COLO668 (cell line): ENCODE measurements at regions not wholly inside any gene's neighbourhood (a gene's known extent, or its start where the extent isn't known, plus 50 kb on each side); places are given as distances from the start of the nearest gene placed in this dataset.

Source experiments
- DNase-seq: peaks from one replicate; lab custom pipeline; 2025; ENCODE audit not compliant: unreplicated experiment; lab: John Stamatoyannopoulos, UW

GRCh38 chr1:193516755-193517388, 330.5 kb upstream of the B3GALT2 start:
- no peak for DNase-seq

- DNase-seq: no peak
Measured at GRCh38 chr1:193514397-193514796, 328.0 kb upstream of the B3GALT2 start.

GRCh38 chr1:193513032-193513431, 326.6 kb upstream of the B3GALT2 start:
- no peak for DNase-seq

GRCh38 chr1:193504920-193505319, 318.5 kb upstream of the B3GALT2 start:
- DNase-seq: no peak

GRCh38 chr1:193498088-193498655, 311.8 kb upstream of the B3GALT2 start:
- DNase-seq: no peak

DNA sequence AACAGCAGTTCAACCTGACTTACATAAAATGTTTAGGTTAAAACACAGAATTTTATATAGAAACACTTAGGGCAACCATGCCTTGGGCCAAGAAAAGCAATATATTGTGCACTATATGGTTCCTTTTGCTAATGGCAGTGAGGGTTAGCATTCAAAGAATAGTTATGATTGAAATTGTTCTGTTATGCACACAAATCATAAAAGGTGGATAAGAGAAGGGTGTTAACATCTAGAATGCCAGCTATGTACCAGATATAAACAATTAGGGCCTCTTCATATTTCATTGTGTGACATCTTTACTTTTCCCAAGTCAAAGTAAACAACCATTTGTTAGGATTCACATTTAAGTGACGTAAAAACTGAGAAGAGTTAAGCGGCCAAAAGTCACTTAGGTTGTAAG, 308.0 kb upstream of the B3GALT2 start:
- DNase-seq: no peak

GRCh38 chr1:193489191-193489590, 302.8 kb upstream of the B3GALT2 start:
- DNase-seq: no peak

DNA sequence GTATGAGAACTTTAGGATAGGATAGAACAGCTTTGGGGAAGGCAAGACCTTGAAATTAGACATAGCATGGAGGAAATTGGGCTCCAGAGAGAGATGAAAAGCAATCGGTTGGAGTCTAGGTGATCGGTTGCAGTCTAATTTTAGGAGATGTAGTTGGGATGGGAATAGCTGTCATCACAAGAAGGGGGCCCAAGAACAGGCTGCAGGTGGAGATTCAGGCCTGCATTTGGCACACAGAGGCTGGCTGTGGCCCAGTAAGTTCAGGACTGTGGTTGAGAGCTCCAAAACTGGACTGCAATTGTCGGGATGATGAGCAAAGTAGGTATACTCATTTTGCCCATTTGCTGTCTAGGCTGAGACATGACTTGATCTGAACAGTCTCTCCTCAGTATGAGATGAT, 301.3 kb upstream of the B3GALT2 start:
- no peak for DNase-seq

DNA sequence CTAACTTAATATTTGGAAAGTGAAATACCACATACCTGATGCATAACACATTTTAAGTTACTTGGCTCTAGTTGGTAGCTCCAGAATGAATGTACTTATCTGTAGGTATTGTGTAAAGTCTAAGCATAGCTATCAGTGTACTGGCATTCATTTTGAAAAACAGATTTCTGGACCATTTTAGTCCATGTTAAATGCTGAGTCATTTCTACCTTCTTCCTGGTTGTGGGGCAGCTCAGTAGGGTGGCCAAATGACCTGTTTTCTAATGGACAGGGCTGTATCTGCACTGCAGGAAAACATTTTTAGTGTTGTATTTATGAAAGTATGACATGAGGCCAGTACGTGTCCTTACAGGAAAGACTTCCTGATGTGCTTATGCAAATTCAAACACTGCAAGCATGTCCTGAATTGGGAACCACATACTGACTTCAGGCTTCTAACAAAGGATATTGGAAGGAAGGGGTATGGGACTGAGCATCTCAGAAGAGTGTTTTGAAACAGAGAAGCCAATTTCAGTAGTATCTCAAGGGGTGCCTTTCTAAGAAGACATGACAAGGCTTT, 300.3 kb upstream of the B3GALT2 start:
- DNase-seq: no peak

DNA sequence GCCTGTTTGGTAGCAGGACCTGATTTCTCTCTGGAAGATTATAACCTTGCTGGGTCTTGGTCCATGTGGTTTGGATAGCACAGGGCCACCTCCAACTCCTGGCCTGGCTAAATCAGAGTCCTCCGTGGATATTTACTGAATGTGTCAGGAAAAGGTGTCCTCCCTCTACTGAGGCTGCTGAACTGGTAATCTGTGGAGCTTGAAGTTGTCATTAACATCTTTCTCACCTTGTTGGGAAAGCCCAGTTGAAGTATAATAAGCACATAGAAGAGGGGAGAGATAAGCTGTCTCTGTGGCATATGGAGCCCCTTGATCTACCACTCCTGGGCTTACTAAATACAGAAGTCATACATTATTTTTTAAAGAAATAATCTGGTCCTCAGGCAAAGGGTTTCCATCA, 294.3 kb upstream of the B3GALT2 start:
- DNase-seq: no peak

DNA sequence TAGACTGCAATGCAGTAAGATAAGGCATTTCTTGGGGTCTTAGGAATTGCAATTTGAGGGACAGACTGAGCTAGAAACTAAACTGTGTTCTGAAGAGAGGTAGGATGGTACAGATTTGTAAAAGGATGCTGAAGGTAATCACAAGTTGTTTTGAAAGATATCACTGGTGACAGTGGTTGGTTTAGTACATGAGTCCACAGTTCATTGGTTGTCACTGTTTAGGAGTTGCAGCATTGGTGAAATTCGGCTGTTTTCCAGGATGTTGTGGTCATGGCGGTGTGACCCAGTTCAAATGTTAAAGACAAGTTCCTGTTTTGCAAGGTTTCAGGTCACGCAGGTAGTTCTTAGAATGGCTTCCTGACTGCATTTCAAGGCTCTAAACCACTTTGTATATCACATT, 292.8 kb upstream of the B3GALT2 start:
- no peak for DNase-seq

- no peak for DNase-seq
Measured at GRCh38 chr1:193476748-193477147, 290.3 kb upstream of the B3GALT2 start.

- DNase-seq: no peak
Measured at GRCh38 chr1:193473932-193474331, 287.5 kb upstream of the B3GALT2 start.

GRCh38 chr1:193472838-193473398, 286.5 kb upstream of the B3GALT2 start:
- no peak for DNase-seq

DNA sequence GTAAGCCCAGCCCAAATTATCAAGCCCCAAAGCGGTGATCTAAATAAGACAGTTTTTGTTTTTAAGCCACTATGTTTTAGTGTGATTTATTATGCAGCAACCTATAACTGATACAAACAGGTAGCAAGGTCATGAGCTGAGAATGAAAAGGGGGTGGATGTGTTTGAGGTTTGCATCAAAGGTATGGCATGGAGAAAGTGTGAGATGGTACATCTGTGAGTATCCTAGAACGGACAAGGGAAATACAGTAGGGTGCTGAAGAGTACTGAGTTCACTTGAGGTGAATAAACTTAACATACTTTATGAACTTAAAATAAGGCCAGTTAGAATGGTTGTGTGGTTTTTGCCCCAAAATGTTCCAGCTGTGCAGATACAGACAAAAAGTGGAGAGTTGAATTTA, 286.0 kb upstream of the B3GALT2 start:
- DNase-seq: no peak

- DNase-seq: no peak
Measured at GRCh38 chr1:193471981-193472380, 285.6 kb upstream of the B3GALT2 start.

DNA sequence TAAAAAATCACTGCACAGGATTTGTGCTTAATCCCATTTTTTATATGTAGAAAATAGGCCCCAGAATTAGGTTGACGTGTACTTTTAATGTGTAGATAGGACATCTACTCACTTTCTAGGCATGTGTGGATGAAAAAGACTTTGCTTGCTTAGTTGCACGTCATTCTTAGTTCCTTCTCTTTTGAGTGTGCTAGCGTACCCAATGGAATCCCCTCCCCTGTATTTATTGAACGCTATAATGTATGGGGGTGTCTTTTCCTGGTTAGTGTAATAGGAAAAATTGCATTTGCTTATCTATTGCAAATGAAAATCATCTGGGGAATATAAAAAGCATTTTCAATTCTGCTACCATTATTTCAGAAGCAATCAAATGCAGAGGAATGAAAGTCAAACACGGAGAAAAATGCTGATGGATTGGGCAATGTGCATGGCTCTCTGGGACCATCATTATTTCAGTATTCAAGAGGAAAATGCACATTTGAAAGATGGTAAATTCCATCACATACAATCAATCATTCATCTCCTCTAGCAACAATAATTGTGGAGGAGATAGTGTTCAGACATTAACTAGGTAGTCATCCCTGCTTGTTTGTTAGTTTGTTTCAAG, 277.0 kb upstream of the B3GALT2 start:
- no peak for DNase-seq

GRCh38 chr1:193462629-193463320, 276.4 kb upstream of the B3GALT2 start:
- DNase-seq: no peak

DNA sequence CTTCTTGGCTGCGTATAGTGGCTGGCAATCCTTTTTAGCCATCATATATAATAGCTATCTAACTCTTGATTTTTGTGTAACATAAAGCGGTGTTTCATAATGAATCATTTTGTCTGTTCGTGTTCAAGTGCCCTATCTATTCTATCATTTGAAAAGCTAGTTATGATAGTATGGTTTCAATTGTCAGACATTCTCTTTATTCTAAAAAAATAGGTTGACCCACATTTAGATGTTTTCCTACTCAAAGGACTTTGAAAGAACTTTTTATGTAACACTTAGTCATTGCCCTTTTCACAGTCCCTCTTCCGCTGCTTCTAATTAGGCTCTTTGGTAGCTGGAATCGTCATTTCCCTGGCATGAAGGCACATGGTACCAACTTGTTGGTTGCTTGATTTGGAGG, 272.2 kb upstream of the B3GALT2 start:
- DNase-seq: no peak

DNA sequence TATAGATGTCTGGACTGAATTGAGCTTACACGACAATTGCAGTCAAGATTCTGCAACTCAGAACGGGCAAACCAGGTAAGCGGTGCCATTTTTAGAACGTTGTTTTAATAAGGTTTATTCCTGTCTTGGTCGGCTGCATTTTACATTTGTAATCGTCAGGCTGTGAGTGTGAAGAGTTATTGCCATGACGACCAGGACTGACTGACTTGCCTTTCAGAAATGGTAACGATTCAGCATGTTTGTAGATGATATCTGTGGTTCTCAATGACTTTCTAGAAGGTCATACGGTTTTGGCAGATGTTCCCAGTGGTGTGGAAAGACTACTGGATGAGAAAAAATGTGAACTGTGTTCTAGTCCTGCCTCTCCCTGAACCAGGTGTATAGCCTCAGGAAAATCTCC, 271.3 kb upstream of the B3GALT2 start:
- DNase-seq: no peak

DNA sequence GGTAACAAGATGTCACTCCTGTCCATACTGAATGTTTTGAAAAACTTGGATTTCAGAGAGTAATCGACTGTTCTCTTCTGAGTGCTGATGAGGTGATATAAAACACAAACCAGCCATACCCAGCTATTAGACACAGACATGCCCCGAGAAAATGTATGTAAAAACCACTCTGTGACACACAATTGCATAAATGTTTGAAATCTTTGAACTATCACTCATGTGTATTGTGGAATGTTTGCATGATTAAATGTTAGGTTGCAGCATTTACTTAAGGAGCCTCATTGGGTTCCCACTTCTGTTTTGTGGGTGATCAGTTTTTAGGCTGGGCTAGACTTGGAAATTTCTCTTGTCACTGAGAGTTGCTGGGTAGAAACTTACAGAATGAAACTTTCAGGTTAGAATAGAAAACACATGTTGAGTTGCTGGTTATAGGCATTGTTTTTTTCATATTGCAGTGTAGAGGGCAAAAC, 270.4 kb upstream of the B3GALT2 start:
- no peak for DNase-seq
